ENCODE measurements at regions not wholly inside any gene's neighbourhood (a gene's known extent, or its start where the extent isn't known, plus 50 kb on each side); places are given as distances from the start of the nearest gene placed in this dataset.
"Not testable (repeated sequence)": the region's sequence is repeated elsewhere in the genome, so short reads cannot be mapped to it uniquely, and the experiment has no call there.

DNA sequence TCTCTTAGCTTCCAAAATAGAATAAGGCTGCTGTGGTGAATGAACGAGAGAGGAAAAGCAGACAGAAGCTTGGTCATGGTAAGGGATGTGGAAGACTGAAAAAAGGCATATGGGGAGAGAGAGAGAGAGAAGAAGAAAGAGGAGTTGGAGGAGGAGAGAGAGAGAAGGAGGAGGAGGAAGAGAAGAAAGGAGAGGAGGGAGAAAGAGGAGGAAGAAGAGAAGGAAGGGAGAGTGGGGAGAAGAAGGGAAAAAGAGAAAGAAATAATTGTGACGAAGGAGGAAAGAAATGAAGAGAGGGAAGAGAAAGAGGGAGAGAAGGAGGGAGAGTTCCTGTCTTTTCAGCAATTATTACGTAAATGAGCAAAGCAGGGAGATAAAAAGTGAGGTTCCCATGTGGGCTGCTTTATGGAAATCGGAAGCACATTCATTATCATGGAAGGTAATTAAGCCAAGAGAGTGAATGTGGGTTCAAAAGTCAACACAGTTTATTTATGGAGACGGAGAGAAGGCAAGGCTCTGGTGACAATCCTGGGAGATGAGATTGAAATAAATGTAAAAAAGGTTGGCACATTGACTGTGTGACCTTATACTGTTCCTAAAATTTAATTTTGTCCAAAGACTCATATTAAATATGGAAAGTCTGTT lies 611.2 kb downstream of the KIF4B start:
- peaks cover 10% of the 10 kb centered on the region for H3K27me3 Mint-ChIP-seq
- DNase-seq = no peak
- H3K27ac Mint-ChIP-seq = no peak overlapping the region
- ChIA-PET POLR2A (no interaction called here), CTCF (no interaction called here)
- no peaks in the 10 kb centered on the region for H3K9me3 Mint-ChIP-seq
- no peak overlapping the region for H3K4me3 Mint-ChIP-seq
- H3K4me1 Mint-ChIP-seq = no peaks in the 10 kb centered on the region
- H3K36me3 Mint-ChIP-seq (ENCODE audit: low read depth) = no peaks in the 10 kb centered on the region

DNA sequence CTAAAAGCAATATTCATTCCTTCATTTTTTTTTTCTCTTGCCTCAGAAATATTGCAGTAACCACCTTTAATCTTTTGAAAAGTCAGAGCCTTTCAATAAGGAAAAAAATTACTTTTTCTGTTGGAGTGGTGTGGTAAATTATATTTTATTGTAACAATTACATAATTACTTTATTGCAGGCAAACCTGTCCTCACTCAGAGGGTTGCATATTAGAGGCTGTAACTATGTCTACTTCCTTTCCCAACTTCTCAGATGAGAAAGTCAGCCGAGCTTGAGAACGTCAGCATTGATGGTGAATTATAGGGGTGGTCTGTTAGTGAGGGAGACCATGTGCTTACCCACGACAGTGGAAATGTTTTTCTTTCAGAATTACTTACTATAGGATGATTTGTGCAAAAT lies 611.8 kb downstream of the KIF4B start:
- Mint-ChIP-seq H3K9me3 (no peaks in the 10 kb centered on the region), H3K36me3 (ENCODE audit: low read depth) (no peaks in the 10 kb centered on the region), H3K27ac (no peak overlapping the region), H3K4me1 (no peaks in the 10 kb centered on the region), H3K4me3 (no peak overlapping the region), H3K27me3 (peaks cover 8% of the 10 kb centered on the region)
- POLR2A ChIA-PET = no interaction called here
- CTCF ChIA-PET = no interaction called here
- DNase-seq = no peak

DNA sequence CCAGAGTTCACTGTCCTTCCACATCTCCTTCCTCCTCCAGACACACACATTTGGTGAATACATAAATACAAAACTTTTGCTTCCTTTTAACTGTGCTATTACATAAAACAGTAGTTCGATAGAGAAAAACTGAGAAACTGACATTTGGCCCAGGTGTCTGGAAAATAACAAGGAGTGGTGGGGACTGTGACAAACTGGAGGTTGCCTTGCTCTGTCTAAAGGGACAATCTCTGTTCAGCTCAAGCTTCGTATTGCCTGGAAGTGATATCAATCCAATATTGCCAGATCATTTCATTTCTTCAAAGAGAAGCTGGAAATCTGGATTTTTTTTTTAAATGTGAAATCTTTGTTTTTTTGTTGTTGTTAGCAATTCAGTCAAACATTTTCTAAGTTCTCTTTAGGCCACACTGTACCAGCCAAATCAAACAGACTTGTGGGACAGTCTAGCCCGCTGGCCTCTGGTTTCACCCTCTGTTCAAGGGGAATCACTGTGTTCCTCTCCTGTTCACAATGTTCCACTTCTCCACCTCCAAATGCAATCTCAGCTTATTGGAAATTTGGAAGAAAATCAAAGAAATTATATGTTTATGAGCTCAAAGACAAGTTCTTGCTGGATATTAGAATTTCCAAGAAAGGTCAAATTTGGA lies 612.5 kb downstream of the KIF4B start:
- H3K9me3 Mint-ChIP-seq = no peaks in the 10 kb centered on the region
- no peaks in the 10 kb centered on the region for H3K4me1 Mint-ChIP-seq
- no peaks in the 10 kb centered on the region for H3K36me3 Mint-ChIP-seq (ENCODE audit: low read depth)
- ChIA-PET CTCF (no interaction called here), POLR2A (no interaction called here)
- no peak for DNase-seq
- no peak overlapping the region for H3K4me3 Mint-ChIP-seq
- peaks cover 2% of the 10 kb centered on the region for H3K27me3 Mint-ChIP-seq
- H3K27ac Mint-ChIP-seq = no peak overlapping the region

DNA sequence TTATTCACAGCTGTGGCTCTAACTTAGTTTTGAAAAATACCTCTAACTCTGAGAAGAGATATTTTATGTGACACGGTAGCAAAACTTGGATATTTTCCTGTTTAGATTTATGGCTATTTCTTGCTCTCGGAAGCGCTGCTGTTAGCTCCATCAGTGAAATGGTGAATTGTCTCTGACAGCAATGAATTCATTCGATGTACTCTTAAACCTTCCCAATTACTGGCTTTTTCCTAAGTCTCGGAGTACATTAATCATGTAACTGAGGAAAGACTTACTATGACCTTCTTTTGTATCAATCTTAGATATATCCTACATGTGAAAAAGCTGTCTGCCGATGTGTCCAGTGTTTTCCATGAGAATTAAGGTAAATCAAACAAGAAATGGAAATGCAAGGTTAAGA lies 613.0 kb downstream of the KIF4B start:
- ChIA-PET POLR2A (no interaction called here), CTCF (no interaction called here)
- no peak overlapping the region for H3K4me3 Mint-ChIP-seq
- no peak for DNase-seq
- H3K27me3 Mint-ChIP-seq = peaks cover 2% of the 10 kb centered on the region
- no peaks in the 10 kb centered on the region for H3K36me3 Mint-ChIP-seq (ENCODE audit: low read depth)
- H3K4me1 Mint-ChIP-seq = no peaks in the 10 kb centered on the region
- no peak overlapping the region for H3K27ac Mint-ChIP-seq
- H3K9me3 Mint-ChIP-seq = no peaks in the 10 kb centered on the region

DNA sequence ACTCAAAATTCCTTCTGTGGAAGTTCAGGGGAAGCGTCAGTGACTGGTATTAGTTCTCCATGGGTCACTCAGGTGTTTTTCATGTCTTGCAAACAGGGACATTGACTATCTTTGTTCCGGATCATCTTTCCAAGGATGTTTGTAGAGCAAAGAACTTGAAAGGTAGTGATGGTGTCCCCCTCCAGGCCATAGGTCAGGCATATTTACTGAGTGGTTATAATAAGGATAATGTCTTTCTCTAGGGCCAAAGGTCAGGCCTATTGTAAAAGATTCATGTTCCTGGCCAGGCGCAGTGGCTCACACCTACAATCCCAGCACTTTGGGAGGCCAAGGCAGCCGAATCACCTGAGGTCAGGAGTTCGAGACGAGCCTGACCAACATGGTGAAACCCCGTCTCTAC lies 614.8 kb downstream of the KIF4B start:
- DNase-seq = no peak
- ChIA-PET CTCF (no interaction called here), POLR2A (no interaction called here)
- Mint-ChIP-seq H3K4me1 (no peaks in the 10 kb centered on the region), H3K4me3 (no peak overlapping the region), H3K27ac (no peak overlapping the region), H3K9me3 (no peaks in the 10 kb centered on the region), H3K36me3 (ENCODE audit: low read depth) (no peaks in the 10 kb centered on the region), H3K27me3 (peaks cover 2% of the 10 kb centered on the region)

DNA sequence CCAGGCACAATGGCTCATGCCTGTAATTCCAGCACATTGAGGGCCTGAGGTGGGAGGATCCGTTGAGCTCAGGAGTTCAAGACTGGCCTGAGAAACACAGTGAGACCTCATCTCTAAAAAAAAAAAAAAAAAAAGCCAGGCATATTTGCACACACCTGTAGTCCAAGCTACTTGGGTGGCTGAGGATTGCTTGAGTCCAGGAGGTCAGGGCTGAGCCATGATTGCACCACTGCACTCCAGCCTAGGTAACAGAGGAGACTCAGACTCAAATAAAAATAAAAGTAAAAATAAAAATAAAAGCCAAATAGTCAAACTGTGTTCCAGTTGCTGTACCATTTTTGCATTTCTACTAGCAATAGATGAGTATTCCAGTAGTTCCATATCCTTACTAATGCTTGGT lies 616.0 kb downstream of the KIF4B start:
- Mint-ChIP-seq H3K27ac (no peak overlapping the region), H3K9me3 (no peaks in the 10 kb centered on the region), H3K27me3 (peaks cover 2% of the 10 kb centered on the region), H3K36me3 (ENCODE audit: low read depth) (no peaks in the 10 kb centered on the region), H3K4me3 (no peak overlapping the region), H3K4me1 (no peaks in the 10 kb centered on the region)
- ChIA-PET CTCF (no interaction called here), POLR2A (no interaction called here)
- DNase-seq = no peak

DNA sequence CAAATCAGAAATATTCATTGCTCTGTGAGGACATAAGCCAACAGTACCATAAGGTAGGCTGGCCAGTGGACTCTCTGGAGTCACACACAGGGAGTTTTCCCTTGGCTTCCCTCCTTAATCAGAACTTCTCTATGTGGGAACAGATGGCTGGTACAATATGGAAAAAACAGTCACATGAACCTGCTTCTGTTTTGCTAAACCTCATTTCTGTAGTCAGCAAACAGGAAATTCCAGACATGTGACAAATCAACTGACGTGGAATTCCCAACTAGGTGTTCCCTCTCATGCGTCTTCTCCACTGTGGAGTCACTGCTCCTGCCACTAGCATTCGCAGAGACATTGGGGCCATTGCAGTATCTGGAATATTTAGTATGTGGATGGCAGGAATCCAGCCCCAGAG lies 617.6 kb downstream of the KIF4B start:
- no peak for DNase-seq
- H3K9me3 Mint-ChIP-seq = no peaks in the 10 kb centered on the region
- no peaks in the 10 kb centered on the region for H3K36me3 Mint-ChIP-seq (ENCODE audit: low read depth)
- ChIA-PET POLR2A (no interaction called here), CTCF (no interaction called here)
- no peaks in the 10 kb centered on the region for H3K4me1 Mint-ChIP-seq
- no peaks in the 10 kb centered on the region for H3K27me3 Mint-ChIP-seq
- no peak overlapping the region for H3K4me3 Mint-ChIP-seq
- no peak overlapping the region for H3K27ac Mint-ChIP-seq

DNA sequence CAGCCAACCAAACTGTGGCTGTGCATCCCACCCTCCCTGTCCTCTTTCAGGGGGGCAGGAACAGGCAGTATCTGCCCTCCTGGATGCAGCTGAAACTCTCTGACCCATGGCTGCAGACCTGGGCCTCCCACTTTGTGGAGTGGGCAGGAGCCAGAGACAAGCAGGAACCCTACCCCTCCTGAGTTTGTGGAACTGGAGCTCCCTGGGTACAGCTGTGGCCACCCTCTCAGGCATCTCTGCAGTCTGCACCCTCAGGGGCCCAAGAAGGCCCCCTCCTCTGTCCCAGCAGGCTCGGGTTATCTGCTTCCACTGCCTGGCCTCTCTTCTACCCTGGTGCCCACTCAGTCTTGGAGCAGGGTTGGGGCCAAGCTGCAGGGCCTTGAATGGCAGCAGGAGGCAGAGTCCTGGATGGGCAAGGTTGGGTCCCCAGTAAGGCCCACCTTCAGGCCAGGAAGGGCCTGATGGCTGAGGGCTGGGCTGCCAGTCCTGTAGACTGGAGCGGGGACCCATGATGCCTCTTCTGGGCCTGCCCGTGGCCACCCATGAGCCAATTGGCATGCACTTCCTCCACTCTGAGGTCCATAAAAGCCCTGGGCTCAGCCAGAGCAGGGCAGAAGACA lies 619.9 kb downstream of the KIF4B start:
- Mint-ChIP-seq H3K9me3 (no peaks in the 10 kb centered on the region), H3K27ac (no peak overlapping the region), H3K4me3 (no peak overlapping the region), H3K27me3 (no peaks in the 10 kb centered on the region), H3K36me3 (ENCODE audit: low read depth) (no peaks in the 10 kb centered on the region), H3K4me1 (no peaks in the 10 kb centered on the region)
- no peak for DNase-seq
- ChIA-PET POLR2A (no interaction called here), CTCF (no interaction called here)

DNA sequence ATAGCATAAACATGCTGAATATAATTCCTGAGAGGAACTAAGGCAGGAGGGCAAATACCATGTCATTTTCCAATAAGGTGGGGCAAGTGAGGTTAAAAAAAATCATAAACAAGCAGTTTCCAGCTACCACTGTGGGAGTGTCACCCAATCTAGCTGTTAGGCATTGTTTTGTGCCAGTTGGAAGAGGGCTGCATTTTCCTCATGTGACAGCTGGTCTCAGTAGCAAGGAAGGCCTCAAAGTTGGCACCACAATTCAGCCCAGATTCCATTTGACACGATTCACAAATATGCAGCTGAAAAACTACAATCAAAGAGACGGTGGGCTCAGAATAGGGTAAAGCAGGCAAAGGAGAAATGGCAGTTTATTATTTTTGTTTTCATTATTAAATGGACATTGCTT lies 636.1 kb downstream of the KIF4B start:
- Mint-ChIP-seq H3K4me3 (no peak overlapping the region), H3K4me1 (no peaks in the 10 kb centered on the region), H3K27ac (no peak overlapping the region), H3K36me3 (ENCODE audit: low read depth) (no peaks in the 10 kb centered on the region), H3K9me3 (no peaks in the 10 kb centered on the region), H3K27me3 (no peaks in the 10 kb centered on the region)
- DNase-seq = no peak
- ChIA-PET CTCF (no interaction called here), POLR2A (no interaction called here)

DNA sequence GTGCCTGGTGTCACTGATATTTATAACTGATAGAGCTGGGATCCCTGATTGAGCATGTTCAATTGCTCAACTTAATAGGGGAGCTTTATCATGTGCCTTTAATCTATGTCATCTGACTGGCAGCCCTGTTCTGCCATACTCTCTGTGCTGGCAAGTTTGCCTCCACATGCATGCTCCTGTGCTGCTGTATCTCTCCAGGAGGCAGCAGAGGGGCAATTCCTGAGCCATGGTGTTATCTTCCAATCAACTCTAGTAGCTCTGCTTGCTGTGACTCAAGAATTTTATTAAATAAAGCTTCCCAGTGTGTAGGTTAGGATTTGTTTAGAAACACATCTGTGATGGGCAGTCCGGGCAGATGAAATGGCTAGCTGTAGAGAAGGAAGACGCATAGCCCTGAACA lies 642.0 kb downstream of the KIF4B start:
- Mint-ChIP-seq H3K27ac (no peak overlapping the region), H3K36me3 (ENCODE audit: low read depth) (no peaks in the 10 kb centered on the region), H3K4me3 (no peak overlapping the region), H3K27me3 (no peaks in the 10 kb centered on the region), H3K9me3 (no peaks in the 10 kb centered on the region), H3K4me1 (no peaks in the 10 kb centered on the region)
- DNase-seq = no peak
- CTCF ChIA-PET = no interaction called here
- POLR2A ChIA-PET = no interaction called here

DNA sequence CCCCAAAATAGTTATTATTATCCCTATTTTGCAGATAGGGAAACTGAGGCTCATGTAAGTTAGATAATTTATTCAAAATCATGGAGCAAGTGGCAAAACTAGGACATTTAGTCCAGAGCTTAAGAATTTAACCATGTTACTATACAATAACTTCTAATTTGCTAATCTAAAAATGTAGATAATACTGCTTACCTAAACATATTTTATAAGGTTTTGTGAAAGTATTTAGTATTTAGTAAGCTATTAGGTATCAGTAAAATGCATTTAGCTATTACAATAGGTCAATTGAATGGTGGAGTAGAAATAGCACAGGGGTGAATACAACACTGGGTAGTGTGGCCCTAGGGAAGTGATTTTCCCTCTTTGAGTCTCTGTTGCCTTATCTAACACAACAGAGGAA lies 648.3 kb downstream of the KIF4B start:
- Mint-ChIP-seq H3K27me3 (no peaks in the 10 kb centered on the region), H3K4me3 (no peak overlapping the region), H3K36me3 (ENCODE audit: low read depth) (no peaks in the 10 kb centered on the region), H3K9me3 (no peaks in the 10 kb centered on the region), H3K4me1 (no peaks in the 10 kb centered on the region), H3K27ac (no peak overlapping the region)
- no peak for DNase-seq
- ChIA-PET POLR2A (no interaction called here), CTCF (no interaction called here)

DNA sequence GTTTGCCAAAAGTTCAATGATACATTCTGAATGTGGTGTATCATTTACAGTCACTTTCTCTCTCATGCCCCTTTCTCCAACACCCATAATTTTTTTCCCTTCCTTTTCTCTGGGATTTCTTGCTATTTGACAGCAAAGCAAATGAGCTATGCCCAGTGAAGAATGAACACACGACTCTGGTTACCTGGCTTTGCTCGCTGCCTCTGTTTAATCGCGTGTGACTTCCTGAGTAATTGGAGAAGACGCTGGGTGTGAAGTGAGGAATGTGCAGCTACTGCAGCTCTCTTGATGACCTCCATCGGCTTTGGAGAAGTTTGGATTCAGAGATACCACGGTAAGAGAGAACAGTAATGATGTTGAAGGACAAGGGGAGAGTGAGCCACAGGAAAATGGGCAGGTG lies 651.8 kb downstream of the KIF4B start:
- no peaks in the 10 kb centered on the region for H3K27me3 Mint-ChIP-seq
- H3K36me3 Mint-ChIP-seq (ENCODE audit: low read depth) = no peaks in the 10 kb centered on the region
- H3K4me3 Mint-ChIP-seq = no peak overlapping the region
- ChIA-PET CTCF (no interaction called here), POLR2A (no interaction called here)
- H3K4me1 Mint-ChIP-seq = no peaks in the 10 kb centered on the region
- no peak overlapping the region for H3K27ac Mint-ChIP-seq
- no peak for DNase-seq
- H3K9me3 Mint-ChIP-seq = no peaks in the 10 kb centered on the region

DNA sequence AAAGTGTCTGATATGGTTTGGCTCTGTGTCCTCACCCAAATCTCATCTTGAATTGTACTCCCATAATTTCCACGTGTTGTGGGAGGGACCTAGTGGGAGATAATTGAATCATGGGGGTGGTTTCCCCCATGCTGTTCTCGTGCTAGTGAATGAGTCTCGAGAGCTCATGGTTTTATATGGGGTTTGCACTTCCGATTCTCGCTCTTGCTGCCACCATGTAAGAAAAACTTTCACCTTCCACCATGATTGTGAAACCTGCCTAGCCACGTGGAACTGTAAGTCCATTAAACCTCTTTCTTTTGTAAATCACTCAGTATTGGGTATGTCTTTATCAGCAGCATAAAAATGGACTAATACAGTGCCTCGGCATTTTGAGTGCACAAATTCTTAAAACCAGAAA lies 655.0 kb upstream of the SGCD start:
- H3K27me3 Mint-ChIP-seq; H3K36me3 Mint-ChIP-seq (ENCODE audit: low read depth); H3K4me1 Mint-ChIP-seq; CTCF ChIA-PET; DNase-seq; H3K4me3 Mint-ChIP-seq; POLR2A ChIA-PET; H3K9me3 Mint-ChIP-seq; H3K27ac Mint-ChIP-seq: not testable (repeated sequence)

DNA sequence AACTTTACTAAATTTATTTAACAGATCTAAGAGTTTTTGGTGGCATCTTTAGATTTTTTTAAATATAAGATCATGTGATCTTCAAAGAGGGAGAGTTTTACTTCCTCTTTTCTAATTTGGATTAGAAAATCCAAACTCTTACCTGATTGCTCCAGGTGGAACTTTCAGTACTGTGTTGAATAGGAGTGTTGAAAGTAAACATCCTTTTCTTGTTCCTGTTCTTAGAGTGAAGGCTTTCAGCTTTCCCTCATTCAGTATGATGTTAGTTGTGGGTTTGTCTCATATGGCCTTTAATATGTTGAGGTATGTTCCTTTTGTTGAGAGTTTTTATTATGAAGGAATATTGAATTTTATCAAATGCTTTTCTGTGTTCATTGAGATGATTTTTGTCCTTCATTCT lies 650.0 kb upstream of the SGCD start:
- no peaks in the 10 kb centered on the region for H3K36me3 Mint-ChIP-seq (ENCODE audit: low read depth)
- H3K4me3 Mint-ChIP-seq = no peak overlapping the region
- H3K4me1 Mint-ChIP-seq = no peaks in the 10 kb centered on the region
- peaks cover 3% of the 10 kb centered on the region for H3K9me3 Mint-ChIP-seq
- no peak overlapping the region for H3K27ac Mint-ChIP-seq
- POLR2A ChIA-PET = no interaction called here
- DNase-seq = no peak
- H3K27me3 Mint-ChIP-seq = no peaks in the 10 kb centered on the region
- CTCF ChIA-PET = no interaction called here
